HG03135 (cell line): ENCODE measurements at regions not wholly inside any gene's neighbourhood (a gene's known extent, or its start where the extent isn't known, plus 50 kb on each side); places are given as distances from the start of the nearest gene placed in this dataset.

Experiments used
- ATAC-seq: cut with Tn5 transposase; IDR thresholded peaks from one replicate; pipeline ENCODE4 v1.9.1; 2021; ENCODE audit warnings: mild to moderate bottlenecking, moderate library complexity; ENCODE audit not compliant: unreplicated experiment

- no peak for ATAC-seq
Measured at GRCh38 chr22:49590851-49591445, 236.7 kb downstream of the BRD1 start.

- ATAC-seq, result no peak
Measured at GRCh38 chr22:49590381-49590780, 237.3 kb downstream of the BRD1 start.

DNA sequence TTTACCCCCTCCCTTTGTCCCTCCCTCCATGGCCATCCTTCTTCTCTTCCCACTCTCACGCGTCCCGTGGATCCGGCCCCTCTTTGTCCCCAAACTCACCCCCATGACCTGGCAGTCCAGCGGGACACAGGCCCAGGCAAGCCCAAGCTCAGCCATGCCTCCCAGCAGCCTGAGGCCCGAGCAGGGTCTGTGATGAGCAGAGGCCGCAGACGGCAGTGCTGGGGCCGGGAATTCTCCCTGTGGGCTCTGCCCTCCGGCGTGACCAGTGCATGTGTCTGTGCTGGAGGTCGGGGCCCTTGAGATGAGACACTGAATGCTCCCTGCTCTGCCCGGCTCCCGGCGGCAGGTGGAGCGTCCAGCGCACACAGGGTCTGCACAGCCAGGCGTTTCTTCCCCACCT lies 237.9 kb downstream of the BRD1 start:
- no peak for ATAC-seq

- ATAC-seq, result no peak
Measured at GRCh38 chr22:49589301-49589700, 238.4 kb downstream of the BRD1 start.

GRCh38 chr22:49588739-49589138 lies 238.9 kb downstream of the BRD1 start:
- ATAC-seq, result no peak

GRCh38 chr22:49587987-49588386 lies 239.7 kb downstream of the BRD1 start:
- ATAC-seq, result no peak

DNA sequence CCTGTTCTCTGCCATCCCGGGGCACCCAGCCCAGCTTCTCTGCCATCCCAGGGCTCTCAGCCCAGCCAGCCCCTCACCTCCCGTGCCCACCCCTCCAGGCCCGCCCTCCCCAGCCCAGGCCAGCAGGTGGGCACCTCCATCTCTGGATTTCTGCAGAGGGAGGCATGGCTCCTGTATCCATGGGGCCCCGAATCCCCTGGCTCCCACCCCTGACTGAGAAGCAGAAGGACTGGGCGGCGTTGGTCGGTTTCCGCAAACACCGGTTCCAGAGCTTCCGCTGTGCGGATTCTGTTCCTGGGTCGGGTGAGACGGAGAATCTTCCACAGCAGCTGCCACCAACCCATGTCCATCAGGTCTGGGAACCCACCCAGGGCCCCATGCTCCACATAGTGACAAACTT lies 240.3 kb downstream of the BRD1 start:
- ATAC-seq, result no peak

- ATAC-seq, result no peak
Measured at GRCh38 chr22:49586873-49587272, 240.8 kb downstream of the BRD1 start.

DNA sequence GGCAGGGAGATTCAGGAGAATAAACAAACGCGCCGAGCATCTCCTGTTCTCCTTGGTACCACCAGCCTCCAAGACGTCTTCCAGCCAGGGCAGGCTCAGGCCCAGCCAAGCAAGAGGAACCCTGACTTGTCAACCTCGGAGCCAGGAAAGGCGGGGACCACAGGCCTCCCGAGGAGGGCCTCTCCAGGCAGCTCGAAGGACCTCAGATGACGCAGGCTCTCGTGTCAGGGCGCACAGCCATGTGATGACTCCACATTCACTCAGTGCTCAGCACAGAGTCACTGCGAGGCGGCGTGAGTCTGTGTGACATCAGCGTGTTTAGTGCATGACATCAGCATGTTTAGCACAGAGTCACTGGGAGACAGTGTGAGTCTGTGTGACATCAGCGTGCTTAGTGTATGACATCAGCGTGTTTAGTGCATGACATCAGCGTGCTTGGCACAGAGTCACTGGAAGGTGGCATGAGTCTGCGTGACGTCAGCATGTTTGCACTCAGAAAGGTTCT lies 241.4 kb downstream of the BRD1 start:
- ATAC-seq, result no peak

DNA sequence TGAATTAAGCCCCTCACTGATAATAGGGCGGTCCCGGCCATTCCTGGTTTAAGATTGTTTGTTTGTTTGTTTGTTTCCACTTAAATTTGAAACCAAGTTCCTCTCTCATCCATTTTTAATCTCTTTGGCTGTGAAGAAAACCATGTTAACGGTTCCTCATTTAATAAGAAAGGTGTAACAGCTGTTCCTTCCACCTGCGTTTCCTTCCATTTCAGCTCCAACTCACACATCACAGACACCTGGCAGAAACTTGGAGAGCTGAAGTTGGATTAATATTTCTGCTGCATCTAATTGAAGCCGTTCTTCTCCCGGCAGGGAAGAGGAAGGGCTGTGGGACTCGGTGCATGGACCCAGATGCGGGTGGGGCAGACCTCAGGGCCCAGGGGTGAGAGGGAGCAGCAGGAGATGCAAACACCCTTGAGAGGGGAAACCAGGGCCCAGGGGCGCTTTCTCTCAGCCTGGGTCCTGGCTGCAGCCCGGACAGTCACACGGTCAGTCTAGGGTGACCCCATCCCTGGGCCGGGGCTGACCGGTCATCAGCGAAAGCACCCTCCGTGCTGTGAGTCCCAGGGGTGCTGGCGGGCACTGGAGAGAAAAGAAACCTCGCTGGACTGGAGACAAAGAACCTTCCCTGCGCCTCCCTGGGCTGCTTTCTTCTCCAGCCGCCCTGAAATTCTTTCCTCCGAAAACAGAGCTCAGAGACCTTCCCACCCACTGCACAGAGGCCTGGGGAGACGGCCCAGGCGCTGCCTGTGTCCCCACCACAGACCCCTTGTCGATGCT lies 242.0 kb downstream of the BRD1 start:
- no peak for ATAC-seq

DNA sequence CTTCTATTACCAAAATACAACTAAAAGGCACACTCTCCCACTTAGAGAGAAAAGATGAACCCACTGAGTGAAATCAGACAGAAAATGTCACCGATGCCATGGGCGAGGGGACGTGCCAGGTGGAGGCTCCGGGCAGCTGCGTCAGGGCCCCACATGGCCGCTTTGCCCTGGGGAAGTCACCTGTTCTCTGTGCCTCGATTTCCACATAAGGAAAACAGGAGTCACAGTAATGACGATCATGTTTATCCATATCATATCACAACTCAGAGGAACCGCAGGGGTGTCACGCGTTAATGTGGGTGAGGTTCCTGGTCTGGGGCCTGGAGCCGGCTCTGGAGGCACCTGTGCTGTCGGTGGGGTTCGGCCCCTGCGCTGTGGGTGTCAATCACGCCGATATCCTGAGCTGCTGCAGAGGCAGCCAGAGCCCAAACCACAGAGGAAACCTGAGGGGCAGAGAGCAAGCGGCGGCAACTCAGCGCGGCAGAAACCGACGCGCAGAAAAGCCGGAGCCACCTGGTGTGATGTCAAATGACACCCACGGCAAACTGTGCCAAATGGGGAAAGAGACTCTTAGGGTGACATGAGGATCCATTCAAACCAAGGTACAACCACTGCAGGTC lies 243.7 kb downstream of the BRD1 start:
- ATAC-seq, result no peak

GRCh38 chr22:49583341-49583740 lies 244.3 kb downstream of the BRD1 start:
- ATAC-seq, result no peak

GRCh38 chr22:49582678-49583077 lies 245.0 kb downstream of the BRD1 start:
- no peak for ATAC-seq

- ATAC-seq, result no peak
Measured at GRCh38 chr22:49582181-49582580, 245.5 kb downstream of the BRD1 start.

DNA sequence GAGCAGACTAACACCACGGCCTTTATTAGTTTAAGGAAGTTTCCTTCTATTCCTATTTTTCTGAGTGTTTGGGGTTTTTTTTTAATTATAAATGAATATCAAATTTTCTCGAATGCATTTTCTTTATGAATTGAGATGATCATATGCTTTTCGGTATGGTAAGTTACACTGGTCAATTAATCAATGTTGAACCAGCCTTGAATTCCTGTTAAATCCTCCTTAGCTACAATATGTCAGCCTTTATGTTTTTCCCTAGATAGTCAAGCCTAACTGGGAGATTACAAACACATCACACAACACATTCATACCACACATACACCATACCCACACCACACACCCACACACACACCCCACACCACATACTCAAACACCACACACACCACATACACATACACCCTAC lies 247.6 kb downstream of the BRD1 start:
- ATAC-seq, result no peak

GRCh38 chr22:49577168-49578060 lies 250.3 kb downstream of the BRD1 start:
- ATAC-seq, result no peak

GRCh38 chr22:49576241-49577141 lies 251.2 kb downstream of the BRD1 start:
- ATAC-seq, result no peak

DNA sequence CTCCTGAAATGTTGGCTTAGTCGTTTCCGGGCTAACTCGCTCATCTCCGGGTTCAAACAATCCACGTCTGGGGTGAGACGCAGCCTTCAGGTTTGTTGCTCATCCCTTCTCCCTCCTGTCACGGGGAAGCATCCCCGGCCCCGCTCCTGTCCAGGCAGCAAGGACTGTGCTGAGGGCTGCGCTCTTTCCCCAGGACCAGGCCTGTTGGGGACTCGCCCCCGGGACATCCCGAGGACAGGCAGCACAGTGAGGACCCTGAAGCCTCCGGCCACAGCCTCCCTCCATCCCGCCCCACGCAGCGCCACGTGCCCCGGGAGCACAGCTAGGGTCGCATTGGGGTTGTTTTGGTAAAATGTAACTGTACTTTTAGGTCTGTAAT lies 252.0 kb downstream of the BRD1 start:
- no peak for ATAC-seq

DNA sequence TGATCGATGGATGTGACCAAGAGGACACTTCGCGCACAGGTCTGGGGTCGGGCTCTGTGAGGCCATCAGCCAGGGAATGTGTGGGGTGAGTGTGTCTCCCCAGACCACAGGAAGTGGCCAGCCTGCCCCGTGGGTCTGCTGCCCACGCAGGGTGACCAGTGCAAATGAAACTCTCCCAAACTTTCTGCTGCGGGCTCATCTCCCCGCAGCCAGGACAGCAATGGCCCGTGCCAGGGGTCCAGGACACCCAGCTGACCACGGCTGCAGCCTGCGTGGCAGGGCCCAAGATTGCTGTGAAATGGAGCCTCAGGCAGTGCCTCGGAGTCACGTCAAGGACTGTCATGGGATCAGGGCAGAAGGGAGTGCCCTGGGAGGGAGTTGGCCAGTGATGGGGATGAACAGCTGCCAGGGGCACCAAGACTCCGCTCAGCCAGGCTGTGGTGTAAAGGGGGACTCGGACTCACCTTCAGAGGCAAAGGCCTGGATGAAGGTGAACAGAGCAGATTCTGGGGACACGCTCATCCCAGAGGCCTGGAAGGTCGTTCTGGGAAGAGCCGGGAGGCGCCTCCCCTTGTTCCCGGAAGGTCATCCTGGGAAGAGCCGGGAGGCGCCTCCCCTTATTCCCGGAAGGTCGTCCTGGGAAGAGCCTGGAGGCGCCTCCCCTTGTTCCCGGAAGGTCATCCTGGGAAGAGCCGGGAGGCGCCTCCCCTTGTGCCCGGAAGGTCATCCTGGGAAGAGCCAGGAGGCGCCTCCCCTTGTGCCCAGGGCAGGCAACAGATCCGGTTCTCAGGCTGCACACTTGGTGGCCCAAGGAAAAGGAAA lies 252.6 kb downstream of the BRD1 start:
- ATAC-seq, result no peak
